ENCODE measurements at regions not wholly inside any gene's neighbourhood (a gene's known extent, or its start where the extent isn't known, plus 50 kb on each side); places are given as distances from the start of the nearest gene placed in this dataset.

- TF ChIP-seq ZSCAN29 (IDR thresholded peaks at IDR 0.05) (no peak), CHD4 (IDR thresholded peaks at IDR 0.05) (no peak), YY1 (IDR thresholded peaks at IDR 0.05; ENCODE audit: low read depth, low read length) (no peak), ZBTB11 (CRISPR knock-in tag; IDR thresholded peaks at IDR 0.05) (no peak), BRCA1 (IDR thresholded peaks at IDR 0.05; ENCODE audit: low read depth, low read length) (no peak), IRF3 (IDR thresholded peaks at IDR 0.05) (no peak), POU2F2 (IDR thresholded peaks at IDR 0.05; ENCODE audit: borderline replicate concordance, low read depth, low read length) (no peak), ZNF384 (IDR thresholded peaks at IDR 0.05; ENCODE audit: borderline replicate concordance, low read depth, low read length) (no peak), CTCF (IDR thresholded peaks at IDR 0.05 in 2 of 3, conservative IDR thresholded peaks at IDR 0.05 in 1 of 3; ENCODE audit: control insufficient read depth in 2 of 3, extremely low read depth in 1 of 3, insufficient read depth in 1 of 3, low read depth in 3 of 3, low read length in 3 of 3) (no peak)
Observed at GRCh38 chr11:111086058-111086457, 159.5 kb upstream of the POU2AF2 start.

All from GM12878 (cell line).